NCI-H2107 (cell line): ENCODE measurements at regions not wholly inside any gene's neighbourhood (a gene's known extent, or its start where the extent isn't known, plus 50 kb on each side); places are given as distances from the start of the nearest gene placed in this dataset.
"Not testable (repeated sequence)": the region's sequence is repeated elsewhere in the genome, so short reads cannot be mapped to it uniquely, and the experiment has no call there.

ENCODE experiments used
- DNase-seq: peaks from one replicate; lab custom pipeline; 2025; lab: John Stamatoyannopoulos, UW

DNA sequence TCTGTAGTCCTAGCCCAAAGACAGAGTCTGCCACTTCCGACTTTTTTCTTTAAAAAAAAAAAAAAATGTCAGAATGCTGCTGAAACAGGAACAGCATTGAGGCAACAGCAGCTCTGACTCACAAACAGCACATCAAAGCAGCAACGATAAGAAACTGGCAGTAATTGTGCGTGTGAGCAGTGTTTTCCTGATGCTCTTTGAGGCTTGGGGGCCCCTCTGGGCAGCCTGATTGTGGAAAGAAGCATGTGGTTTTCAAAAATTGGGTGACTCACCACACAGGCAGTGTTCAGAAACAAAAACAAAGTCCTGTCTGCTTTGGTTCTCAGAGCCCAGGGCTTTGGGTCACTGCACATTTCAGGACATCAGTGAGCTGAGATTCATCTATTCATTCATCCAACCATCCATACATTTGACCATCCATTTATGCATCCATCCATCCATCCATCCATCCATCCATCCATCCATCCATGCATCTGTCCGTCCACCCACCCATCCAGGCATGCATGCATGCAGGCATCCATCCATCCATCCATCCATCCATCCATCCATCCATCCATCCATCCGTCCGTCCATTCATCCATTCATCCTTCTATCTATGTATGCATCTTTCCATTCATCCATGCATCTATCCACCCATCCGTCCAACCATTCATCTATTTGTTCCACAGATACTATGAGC is 308.4 kb downstream of the RPLP1 start:
- no peak for DNase-seq

DNA sequence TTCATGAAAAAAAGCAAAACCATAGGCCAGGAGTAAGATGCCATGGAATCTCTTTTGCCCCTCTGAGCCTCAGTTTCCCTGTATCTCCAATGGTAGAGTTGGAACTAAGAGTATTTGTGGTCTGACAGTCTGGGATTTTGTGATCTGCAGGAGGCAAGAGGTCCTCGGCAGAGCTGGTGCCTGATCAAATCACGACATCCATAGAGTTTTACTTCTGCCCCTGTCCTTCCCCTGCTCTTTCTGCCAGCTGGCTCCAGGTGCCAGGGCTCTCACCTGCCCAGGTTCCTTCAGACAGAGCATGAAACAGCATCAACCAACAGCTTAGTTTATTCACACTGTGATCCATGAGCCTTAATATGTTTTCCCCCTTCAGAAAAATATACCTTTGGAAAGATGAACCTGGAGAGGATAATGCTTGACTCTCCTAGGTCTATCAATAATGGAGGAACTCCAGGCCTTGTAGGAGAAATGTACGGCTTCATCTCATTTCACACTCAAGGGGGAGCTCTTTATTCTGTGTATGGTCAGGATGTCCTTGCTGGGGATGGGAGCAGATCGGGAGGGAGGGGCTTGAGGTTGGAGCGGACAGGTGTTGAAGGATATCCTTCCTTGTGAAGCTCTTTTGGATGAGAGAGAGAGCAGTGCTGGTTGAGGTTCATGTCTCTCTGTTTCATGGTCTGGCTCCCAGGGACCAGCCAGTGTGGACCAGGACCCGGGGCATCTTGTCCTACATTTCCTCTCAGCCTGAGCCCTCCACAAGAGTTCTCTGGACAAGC is 309.9 kb downstream of the RPLP1 start:
- DNase-seq, result no peak

DNA sequence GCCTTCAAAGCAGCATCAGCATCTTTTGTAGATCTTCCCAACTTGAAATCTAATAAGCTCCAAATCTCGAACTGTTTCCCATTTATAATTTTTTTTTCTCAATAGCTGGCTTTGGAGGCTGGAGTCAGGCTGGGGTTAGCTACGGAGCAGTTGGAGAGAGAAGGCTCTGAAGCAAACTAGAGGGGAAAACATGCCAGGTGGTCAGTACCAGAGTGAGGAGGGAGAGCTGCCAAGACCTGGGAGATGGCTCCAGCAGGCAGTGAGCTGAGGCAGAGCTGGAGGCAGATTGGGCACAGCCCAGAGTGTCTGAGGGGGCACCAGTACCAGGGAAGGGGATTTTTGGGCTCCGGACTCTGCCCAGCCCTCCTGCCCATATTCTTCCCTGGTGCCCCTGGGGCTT is 311.2 kb downstream of the RPLP1 start:
- DNase-seq, result no peak

DNA sequence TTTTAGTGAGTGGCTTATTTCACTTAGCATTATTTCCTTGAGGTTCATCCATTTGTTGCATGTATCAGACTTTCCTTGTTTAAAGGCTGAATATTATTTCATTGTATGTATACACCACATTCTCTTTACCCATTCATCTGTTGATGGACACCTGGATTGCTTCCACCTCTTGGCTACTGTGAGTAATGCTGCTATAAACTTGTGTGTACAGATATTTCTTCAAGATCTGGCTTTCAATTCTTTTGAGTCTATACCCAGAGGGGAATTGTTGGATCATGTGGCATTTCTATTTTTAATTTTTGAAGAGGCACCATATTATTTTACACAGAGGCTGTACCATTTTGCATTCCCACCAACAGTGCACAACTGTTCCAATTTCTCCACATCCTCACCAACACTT is 313.5 kb downstream of the RPLP1 start:
- no peak for DNase-seq

DNA sequence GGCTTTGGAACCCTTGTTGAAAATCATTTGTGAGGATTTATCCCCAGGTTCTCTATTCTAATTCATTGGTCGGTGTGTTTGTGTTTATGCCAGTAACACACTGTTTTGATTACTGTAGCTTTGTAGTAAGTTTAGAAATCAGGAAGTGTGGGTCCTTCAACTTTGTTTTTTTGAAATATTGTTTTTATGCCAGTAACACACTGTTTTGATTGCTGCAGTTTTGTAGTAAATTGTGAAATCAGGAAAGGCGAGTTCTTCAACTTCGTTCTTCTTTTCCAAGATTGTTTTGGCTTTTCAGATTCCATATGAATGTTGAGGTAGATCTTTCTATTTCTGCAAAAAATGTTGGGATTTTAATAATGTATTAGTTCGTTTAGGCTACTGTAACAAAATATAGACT is 314.6 kb downstream of the RPLP1 start:
- no peak for DNase-seq

DNA sequence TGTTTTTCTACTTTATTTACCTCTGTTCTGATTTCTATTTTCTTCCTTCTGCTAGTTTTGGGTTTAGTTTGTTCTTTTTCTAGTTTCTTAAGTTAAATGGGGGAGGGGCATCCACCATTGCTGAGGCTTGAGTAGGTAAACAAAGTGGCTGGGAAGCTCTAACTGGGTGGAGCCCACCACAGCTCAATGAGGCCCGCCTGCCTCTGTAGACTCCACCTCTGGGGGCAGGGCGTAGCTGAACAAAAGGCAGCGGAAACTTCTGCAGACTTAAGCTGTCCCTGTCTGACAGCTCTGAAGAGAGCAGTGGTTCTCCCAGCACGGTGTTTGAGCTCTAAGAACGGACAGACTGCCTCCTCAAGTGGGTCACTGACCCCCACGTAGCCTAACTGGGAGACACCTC is 316.7 kb downstream of the RPLP1 start:
- not testable (repeated sequence) for DNase-seq

DNA sequence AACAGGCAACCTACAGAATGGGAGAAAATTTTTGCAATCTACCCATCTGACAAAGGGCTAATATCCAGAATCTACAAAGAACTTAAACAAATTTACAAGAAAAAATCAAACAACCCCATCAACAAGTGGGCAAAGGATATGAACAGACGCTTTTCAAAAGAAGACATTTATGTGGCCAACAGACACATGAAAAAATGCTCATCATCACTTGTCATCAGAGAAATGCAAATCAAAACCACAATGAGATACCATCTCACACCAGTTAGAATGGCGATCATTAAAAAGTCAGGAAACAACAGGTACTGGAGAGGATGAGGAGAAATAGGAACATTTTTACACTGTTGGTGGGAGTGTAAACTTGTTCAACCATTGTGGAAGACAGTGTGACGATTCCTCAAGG is 321.6 kb downstream of the RPLP1 start:
- DNase-seq, result not testable (repeated sequence)

DNA sequence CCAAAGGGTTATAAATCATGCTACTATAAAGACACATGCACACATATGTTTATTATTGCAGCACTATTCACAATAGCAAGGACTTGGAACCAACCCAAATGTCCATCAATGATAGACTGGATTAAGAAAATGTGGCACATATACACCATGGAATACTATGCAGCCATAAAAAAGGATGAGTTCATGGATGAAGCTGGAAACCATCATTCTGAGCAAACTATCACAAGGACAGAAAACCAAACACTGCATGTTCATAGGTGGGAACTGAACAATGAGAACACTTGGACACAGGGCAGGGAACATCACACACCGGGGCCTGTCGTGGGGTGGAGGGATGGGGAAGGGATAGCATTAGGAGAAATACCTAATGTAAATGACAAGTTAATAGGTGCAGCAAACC is 322.1 kb downstream of the RPLP1 start:
- DNase-seq, result not testable (repeated sequence)

DNA sequence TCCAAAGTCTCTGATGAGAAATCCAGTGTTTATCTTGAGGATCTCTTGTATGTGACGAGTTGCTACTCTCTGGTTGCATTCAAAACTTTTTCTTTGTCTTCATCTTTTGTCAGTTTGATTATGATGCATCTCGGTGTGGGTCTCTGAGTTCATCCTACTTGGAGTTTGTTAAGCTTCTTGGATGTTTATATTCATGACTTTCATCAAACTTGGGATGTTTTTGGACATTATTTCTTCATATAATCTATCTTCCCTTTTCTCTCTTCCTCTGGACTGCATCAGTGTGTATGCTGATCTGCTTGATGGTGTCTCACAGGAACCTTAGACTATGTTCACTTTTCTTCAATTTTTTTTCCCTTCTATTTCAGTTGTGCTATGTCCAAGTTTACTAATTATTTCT is 320.4 kb downstream of the TLE3 start:
- no peak for DNase-seq

DNA sequence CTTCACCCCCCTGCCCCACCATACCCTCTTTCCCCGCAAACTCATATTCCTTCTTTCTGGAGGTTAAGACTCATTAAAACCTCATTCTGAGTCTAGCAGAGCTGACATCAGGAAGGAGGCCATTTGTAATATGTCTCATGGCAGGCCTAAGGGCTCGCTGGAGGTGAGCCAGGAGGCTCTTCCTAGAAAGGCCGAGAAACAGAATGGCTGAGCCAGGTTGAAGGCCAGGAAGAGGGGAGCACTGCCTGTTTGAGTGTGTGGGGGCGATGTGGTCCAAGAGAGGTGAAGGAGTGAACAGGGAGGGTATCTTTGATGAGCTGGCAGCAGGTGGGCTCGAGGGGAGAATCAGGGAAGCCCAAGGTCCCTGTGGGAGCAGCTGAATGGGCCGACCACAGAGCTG is 317.3 kb downstream of the TLE3 start:
- DNase-seq, result no peak

DNA sequence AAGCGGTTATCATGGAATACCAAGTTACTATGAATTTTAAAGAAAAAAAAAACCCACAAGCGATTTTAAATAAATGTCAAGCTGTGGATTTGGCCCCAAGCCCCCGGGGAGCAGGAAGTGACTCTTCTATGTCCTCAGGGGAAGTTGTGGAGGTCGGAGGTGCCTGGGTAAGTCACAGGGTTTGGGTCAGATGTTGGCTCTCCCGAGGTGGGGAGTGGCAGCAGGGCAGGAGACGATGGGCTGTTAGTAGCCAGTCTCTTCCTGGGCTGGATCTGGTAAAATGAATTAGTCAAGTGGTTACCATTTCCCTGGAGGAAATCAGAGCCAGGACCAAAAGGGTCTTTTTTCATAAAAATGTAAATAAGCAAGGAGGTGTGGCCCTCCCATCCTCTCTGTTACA is 316.7 kb downstream of the TLE3 start:
- no peak for DNase-seq

DNA sequence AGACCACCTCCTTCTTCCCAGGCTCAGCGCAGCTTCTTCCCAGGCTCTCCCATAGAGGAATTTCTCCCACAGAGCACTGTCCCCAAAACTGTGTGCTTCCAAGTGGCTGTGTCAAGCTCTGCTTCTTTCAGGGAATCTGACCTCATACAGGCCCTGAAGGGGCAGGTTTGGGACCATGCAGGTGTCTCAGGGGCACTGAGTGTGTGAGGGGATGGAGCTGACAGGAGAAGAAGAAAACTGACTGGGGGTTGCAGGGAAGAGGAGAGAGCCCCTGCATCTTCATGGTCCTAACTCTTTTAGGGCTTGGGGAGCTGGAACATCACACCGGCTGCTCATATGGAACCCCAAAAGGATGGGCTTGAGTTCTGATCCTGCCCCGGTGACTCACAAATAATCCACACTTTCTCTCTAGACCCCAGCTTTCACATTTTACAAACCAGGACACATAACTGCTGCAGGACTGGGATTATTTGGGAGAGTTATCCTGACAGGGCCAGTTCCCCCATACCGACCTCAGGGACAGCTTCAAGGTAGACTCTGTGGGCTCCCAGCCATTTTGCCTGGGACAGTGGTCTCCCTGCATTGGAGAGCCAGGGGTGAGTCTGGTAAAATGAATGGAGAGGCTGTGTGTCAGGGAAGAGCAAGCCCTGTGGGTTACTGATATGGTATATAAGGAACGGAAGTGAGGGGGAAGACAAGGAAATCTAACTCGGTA is 316.1 kb downstream of the TLE3 start:
- no peak for DNase-seq

DNA sequence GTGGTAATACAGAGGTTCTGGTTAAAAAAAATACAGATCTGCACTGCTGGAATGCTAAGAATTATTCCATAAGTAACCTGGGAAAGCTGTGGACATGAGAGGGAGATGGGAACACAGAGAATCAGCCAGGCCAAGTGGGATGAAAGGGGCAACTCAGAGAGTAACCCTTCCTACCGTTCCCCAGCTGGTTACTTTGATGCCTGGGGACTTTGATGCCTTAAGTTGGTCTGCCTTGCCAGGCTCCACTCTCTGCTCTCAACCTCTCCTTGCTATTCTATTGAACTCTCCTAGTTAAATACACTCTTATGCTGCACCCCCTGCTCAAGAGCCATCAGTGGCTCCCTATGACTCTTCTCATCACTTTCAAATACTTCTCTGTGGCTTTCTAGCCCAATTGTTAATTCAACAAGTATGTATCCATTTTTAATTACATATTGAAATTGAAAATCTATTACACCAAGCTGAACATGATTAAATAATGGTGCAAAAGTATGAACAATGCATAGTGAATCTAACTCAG is 315.5 kb downstream of the TLE3 start:
- no peak for DNase-seq

DNA sequence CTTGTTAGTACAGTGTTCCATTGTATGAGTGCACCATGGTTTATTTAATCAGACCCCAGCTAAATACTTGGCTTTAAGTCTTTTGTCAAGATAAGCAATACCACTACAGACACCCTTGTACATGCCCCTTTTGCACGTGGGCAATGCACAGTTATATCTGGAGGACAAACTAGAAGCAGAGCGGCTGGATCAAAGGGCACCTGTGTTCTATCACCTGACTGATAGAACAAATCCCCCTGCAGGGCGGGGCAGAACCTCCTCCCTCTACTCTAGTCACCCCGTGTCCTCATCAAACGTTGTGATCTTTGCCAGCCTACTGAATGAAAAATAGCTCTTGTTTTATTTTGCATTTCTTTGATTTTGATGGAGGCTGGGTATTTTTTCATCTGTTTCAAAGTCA is 314.9 kb downstream of the TLE3 start:
- no peak for DNase-seq

DNA sequence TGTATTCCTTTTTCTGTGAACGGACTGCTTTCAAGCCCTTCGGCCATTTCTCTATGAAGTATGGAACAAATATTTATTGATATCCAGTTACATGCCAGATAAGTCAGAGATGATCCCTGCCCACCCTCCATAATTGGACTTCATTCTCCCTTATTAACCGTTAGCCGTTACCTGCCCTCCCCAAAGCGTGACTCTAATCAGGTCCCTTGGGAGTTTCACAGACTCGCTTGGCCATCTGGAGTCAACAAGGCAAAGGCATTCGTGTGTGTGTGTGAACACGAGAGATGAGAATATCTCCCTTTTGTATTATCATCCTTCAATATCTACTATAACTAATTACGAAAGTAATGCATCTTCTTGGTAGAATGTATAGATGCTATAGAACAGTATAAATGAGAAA is 314.5 kb downstream of the TLE3 start:
- no peak for DNase-seq

DNA sequence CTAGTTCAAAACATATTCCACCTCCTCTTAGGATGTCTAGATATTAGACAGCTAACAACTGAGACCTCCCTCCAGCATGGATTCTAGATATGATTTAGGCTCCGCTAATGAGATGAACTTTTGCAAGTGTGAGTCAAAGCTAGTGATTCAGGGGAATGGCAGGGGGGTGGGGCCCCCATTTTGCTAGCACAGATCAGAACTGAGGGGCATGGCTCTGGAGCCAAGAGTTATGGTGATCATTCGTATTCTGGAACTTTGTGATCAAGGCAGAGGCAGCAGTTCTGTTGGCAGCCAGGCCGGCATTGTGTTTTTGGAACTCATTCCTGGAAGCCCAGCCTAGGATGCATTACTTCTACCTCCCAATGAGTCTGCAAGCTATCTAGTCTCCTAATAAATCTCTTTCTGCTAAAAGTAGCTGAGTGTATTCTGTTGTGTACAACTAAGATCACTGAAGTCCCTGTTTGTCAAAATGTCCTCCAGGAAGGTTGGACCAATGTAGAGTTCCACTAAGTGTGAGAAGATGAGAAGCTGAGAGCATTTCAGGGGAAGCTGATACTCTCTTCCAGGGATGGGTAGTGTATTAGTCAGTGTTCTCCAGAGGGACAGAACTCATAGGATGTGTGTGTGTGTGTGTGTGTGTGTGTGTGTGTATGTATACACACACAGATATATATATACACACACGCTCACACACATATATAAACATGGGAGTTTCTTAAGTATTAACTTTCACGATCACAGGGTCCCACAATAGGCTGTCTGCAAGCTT is 312.7 kb downstream of the TLE3 start:
- no peak for DNase-seq

DNA sequence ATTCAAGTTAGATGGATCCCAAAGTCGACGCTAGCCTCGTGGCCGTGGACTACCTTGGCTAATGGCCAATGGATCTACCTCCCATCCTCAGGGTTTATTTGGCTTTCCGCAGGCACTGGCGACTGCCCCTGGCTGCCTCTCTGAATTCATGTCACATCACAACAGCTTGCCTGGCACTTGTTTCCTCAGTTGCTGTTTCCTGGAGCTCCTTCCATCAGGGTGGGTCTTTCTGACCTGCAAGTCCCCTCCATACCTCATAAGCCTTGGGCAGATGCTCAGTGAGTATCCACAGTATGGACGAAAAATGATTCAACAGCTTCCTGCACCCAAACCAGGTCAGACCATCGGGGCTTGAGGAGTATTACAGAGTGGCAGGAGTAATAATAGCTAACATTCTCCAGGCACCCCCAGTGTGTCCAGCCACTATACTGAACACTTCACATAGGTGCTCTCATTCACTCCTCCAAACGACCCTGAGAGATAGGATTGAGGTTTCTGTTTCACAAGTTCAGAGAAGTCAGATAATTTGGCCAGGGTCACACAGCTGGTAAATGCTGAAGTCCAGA is 311.5 kb downstream of the TLE3 start:
- DNase-seq, result no peak

DNA sequence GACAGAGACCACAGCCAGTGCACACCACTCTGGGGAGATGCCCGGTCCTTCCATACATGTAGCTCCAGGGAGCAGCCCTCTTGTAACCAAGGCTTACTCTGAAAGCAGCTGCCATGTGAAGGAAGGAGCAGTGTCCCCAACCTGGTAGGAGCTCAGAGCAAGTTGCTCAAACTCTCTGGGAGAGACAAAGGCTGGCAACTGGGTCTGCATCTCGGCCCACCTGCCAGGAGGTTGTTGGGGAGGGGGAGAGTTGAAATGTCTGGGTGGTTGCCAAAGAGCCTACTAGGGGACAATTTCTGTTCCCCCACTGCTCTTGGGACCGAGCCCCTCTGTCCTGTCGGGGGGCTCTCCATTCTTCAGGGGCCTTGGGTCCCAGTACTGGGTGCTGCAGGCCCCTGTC is 309.9 kb downstream of the TLE3 start:
- DNase-seq, result no peak

DNA sequence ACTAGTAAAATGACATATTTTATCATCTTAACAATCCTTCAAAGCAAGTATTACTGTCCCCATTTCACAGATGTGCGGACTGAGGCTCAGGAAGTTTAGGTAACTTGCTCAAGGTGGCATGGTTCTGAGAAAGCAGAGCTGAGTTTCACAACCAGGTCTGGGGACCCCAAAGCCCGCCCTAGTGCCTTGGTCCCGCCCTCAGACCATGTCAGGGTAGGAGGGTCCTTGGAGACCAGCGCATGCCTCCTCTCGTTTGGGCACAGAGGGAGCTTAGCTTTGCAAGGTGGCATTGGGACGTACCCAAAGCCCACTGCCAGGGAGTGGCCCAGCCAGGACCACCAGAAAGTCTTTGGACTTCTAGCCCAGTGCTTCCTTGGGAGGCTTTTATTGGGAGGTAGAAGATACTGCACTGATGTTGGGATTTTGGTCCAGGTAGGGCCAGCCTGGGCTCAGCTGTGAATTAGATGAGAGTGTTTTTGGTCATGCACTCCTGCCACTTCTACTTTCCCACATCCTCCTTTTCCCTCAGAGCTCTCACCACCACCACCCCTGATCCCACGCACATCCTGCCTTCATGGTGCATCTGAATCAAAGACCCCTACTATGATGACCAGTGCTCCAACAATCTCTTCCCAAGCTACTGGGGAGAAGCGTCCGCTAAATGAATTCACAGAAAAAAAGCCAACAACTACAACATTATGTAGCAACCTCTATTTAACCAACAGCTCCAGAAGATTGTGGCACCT is 307.9 kb downstream of the TLE3 start:
- DNase-seq, result no peak

DNA sequence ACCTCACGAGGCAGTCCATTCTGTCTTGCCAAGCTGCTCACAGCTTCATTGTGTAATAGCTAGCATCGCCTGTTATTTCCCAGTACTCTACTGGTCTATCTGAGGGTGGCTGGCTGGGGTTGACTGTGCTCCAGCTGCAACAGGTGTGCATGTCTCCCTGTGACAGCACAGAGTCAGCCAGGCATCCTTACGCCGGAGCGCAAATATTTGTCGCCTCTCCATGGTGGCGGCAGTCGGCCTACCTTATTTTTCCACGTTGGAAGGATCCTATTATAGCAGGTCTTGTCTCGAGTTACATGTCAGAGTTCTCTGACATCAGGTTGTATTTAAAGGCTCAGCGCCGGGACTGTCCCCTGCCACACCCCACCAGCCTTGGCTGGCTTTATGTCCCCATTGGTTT is 307.1 kb downstream of the TLE3 start:
- no peak for DNase-seq

DNA sequence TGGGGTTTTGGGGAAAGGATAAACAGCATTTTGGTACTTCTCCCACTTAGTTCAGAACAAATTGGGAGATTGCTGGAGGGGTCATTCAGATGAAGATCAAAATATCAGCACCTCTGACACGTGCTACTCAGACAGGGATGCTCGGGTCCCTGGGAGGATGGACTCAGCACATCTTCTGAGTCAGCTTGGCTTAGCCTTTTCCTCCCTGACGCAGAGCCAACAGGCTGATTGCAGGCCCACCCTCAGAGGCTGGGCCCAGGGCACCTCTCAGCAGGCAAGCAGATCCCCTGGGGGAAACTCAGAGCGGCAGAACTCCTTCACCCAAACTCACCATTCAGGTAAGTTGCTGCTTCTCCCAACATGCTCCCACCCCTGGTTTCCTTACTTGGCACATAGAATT is 304.9 kb downstream of the TLE3 start:
- no peak for DNase-seq
